ENCODE measurements at regions not wholly inside any gene's neighbourhood (a gene's known extent, or its start where the extent isn't known, plus 50 kb on each side); places are given as distances from the start of the nearest gene placed in this dataset.

DNA sequence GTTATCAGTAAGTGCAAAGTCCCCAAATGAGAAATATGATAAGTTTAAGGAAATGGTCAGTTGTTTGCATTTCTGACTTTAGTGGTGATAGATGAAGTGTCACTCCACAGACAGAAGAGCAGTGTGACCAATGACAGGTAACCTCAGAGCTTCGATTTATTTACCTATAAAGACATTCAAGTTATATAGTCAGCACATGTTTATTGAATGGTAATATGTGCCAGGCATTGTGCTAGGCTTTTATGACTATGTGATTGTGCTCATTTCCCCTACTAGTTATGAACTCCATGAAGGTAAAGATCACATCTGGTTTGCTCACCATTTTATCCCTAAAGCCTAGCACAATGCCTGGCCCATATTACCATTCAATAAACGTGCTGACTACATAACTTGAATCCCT lies 222.4 kb downstream of the HHIPL2 start:
- no peak overlapping the region for H3K4me3 ChIP-seq
- no peaks in the 10 kb centered on the region for H3K9me3 ChIP-seq
- no peaks in the 10 kb centered on the region for H3K27me3 ChIP-seq
- no peak for ATAC-seq
- no peak for DNase-seq
- no peak overlapping the region for H3K27ac ChIP-seq
- no peaks in the 10 kb centered on the region for H3K4me1 ChIP-seq
- TF ChIP-seq POLR2A (IDR thresholded peaks at IDR 0.05), result no peak
- TF ChIP-seq, protein P1, sequence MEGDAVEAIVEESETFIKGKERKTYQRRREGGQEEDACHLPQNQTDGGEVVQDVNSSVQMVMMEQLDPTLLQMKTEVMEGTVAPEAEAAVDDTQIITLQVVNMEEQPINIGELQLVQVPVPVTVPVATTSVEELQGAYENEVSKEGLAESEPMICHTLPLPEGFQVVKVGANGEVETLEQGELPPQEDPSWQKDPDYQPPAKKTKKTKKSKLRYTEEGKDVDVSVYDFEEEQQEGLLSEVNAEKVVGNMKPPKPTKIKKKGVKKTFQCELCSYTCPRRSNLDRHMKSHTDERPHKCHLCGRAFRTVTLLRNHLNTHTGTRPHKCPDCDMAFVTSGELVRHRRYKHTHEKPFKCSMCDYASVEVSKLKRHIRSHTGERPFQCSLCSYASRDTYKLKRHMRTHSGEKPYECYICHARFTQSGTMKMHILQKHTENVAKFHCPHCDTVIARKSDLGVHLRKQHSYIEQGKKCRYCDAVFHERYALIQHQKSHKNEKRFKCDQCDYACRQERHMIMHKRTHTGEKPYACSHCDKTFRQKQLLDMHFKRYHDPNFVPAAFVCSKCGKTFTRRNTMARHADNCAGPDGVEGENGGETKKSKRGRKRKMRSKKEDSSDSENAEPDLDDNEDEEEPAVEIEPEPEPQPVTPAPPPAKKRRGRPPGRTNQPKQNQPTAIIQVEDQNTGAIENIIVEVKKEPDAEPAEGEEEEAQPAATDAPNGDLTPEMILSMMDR (IDR thresholded peaks at IDR 0.05), result no peak
- 43 to 55% methylated on average over 2 of the region's 2 CpGs for WGBS, 2 donors
- H3K36me3 ChIP-seq (replicated peaks in 1 of 2; ENCODE audit: insufficient read depth in 1 of 2, low read depth in 2 of 2), result no peaks in the 10 kb centered on the region
- intact Hi-C loops (cut with DNase I), result no loop called here

DNA sequence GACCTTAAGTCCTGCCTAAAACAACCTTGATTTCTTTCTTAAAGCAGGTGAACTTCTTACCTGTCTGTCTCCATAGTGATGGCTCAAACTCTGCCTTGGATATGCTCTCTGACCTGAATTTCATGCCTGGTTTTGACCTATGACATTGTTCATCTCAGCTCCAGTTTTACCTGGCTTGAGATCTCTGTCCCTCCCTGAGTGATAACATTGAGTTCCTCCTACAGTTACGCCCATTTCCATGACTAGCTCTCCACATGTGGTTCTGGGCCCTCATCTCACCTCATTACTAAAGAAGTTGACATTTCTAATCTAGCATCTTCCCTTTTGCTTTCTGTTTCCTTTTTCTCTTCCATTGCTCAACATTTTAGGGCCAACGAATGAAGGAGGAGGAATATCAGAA lies 233.1 kb downstream of the HHIPL2 start:
- DNase-seq (no peak), ATAC-seq (no peak)
- Histone ChIP-seq H3K9me3 (no peaks in the 10 kb centered on the region), H3K27me3 (no peaks in the 10 kb centered on the region), H3K27ac (no peak overlapping the region), H3K4me3 (no peak overlapping the region), H3K36me3 (replicated peaks in 1 of 2; ENCODE audit: insufficient read depth in 1 of 2, low read depth in 2 of 2) (no peaks in the 10 kb centered on the region), H3K4me1 (no peaks in the 10 kb centered on the region)
- TF ChIP-seq POLR2A (IDR thresholded peaks at IDR 0.05), result no peak
- TF ChIP-seq, protein P1 (IDR thresholded peaks at IDR 0.05), result no peak
- WGBS, 2 donors, result 62 to 71% methylated on average over 2 of the region's 2 CpGs
- intact Hi-C loops (cut with DNase I), result no loop called here

DNA sequence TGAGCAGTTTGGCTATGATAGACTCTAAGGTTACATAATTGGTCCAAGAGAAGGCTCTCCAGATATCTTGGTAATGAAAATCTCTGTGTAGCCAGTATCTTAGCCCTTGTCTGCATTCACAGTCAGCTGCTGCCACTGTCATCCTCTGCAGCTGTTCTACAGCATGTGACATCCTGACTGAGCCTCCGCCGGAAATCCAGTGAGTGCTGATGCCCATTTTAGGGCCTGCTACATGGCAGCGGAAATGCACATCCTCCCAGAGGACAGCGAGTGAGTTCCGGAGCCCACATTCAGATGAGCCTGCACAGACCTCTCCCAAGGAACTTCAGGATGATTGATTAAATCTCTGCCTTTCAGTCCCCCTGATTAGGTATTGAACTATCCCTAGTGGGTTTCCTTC lies 237.1 kb downstream of the HHIPL2 start:
- no peak overlapping the region for H3K27ac ChIP-seq
- intact Hi-C loops (cut with DNase I), result no loop called here
- WGBS, 2 donors, result 70 to 73% methylated on average over 5 of the region's 5 CpGs
- DNase-seq (peak in 2 of 4 donors; percentile 4 to 6), ATAC-seq (no peak)
- no peak overlapping the region for H3K4me3 ChIP-seq
- no peaks in the 10 kb centered on the region for H3K4me1 ChIP-seq
- no peaks in the 10 kb centered on the region for H3K27me3 ChIP-seq
- H3K36me3 ChIP-seq (replicated peaks in 1 of 2; ENCODE audit: insufficient read depth in 1 of 2, low read depth in 2 of 2), result no peaks in the 10 kb centered on the region
- TF ChIP-seq POLR2A (IDR thresholded peaks at IDR 0.05), result no peak
- TF ChIP-seq, protein P1 (IDR thresholded peaks at IDR 0.05), result no peak
- no peaks in the 10 kb centered on the region for H3K9me3 ChIP-seq

DNA sequence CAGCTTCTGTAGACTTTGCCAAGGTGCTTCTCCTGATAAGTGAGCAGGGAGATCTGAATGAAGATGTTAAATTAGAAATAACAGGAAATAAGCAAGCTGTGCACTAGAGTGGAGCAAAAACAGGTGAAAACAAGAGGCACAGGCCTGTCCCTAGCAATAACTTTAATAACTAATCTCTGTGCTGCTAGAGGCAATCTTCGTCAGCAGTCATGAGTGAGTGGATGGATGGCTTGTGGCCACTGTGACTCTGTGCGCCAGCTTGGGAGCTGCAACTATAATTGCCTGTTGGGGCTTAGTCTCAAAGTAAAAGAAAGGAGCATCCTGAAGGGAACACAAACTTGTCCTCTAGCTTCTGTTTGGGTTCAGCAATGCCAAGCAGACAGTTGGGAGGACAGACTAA lies 240.3 kb downstream of the HHIPL2 start:
- WGBS, 2 donors, result 25 to 26% methylated on average over 2 of the region's 2 CpGs
- TF ChIP-seq POLR2A (IDR thresholded peaks at IDR 0.05), result no peak
- TF ChIP-seq, protein P1 (IDR thresholded peaks at IDR 0.05), result no peak
- intact Hi-C loops (cut with DNase I), result no loop called here
- ATAC-seq, result no peak
- Histone ChIP-seq H3K9me3 (no peaks in the 10 kb centered on the region), H3K4me3 (no peak overlapping the region), H3K36me3 (replicated peaks in 1 of 2; ENCODE audit: insufficient read depth in 1 of 2, low read depth in 2 of 2) (no peaks in the 10 kb centered on the region), H3K27ac (no peak overlapping the region), H3K4me1 (no peaks in the 10 kb centered on the region), H3K27me3 (no peaks in the 10 kb centered on the region)
- DNase-seq, result no peak

DNA sequence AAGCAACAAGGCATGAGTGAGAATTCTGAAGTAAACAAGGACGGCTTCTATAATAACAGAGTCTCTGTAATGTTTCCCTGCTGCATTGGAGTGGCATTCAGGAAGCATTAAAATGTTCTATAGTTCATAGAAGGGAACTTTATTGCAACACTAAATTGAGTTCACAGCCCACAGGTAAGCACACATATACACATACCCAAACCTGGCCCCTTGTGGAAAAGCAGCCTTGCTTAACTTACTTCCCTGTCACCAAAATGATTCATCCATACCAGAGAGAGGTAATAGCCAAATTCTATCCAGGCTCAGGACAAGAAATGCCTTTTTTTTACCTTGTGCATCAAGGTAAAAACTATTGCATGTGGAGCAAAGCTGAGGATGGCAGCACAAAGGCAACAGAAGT lies 241.4 kb downstream of the HHIPL2 start:
- ATAC-seq (no peak), DNase-seq (no peak)
- no peaks in the 10 kb centered on the region for H3K36me3 ChIP-seq (replicated peaks in 1 of 2; ENCODE audit: insufficient read depth in 1 of 2, low read depth in 2 of 2)
- TF ChIP-seq, protein P1 (IDR thresholded peaks at IDR 0.05), result no peak
- no peak for TF ChIP-seq POLR2A (IDR thresholded peaks at IDR 0.05)
- 95 to 100% methylated on average over 1 of the region's 1 CpG for whole genome bisulfite sequencing, 2 donors
- H3K27ac ChIP-seq, result no peak overlapping the region
- H3K9me3 ChIP-seq, result no peaks in the 10 kb centered on the region
- H3K4me1 ChIP-seq, result no peaks in the 10 kb centered on the region
- intact Hi-C loops (cut with DNase I), result no loop called here
- no peak overlapping the region for H3K4me3 ChIP-seq
- no peaks in the 10 kb centered on the region for H3K27me3 ChIP-seq
